MM.1S (cell line): ENCODE measurements at regions not wholly inside any gene's neighbourhood (a gene's known extent, or its start where the extent isn't known, plus 50 kb on each side); places are given as distances from the start of the nearest gene placed in this dataset.

Source experiments
- DNase-seq: peaks from one replicate; pipeline ENCODE4 v3.0.0-alpha.2; 2015
- H2AFZ ChIP-seq: fragments of 300-600 bp; sonication (generic); 2 replicates; pipeline ENCODE4 v1.6.0; 2016; ENCODE audit warnings: antibody characterized with exemption, low read length
- H3F3A ChIP-seq: fragments of 300-600 bp; sonication (generic); 2 replicates; pipeline ENCODE4 v1.6.1; 2016; ENCODE audit warnings: mild to moderate bottlenecking, antibody characterized with exemption, low read length, moderate library complexity, mixed read lengths; ENCODE audit not compliant: insufficient read depth
- H3K27ac ChIP-seq: fragments of 300-600 bp; sonication (generic); 2 replicates; pipeline ENCODE4 v1.5.1; 2016; ENCODE audit warnings: mild to moderate bottlenecking, low read length
- H3K27me3 ChIP-seq: fragments of 300-600 bp; sonication (generic); replicated peaks from 2 replicates; pipeline ENCODE4 v1.6.0; 2016; ENCODE audit warnings: low read length; ENCODE audit not compliant: insufficient read depth
- H3K36me3 ChIP-seq: fragments of 300-600 bp; sonication (generic); replicated peaks from 2 replicates; pipeline ENCODE4 v1.6.1; 2016; ENCODE audit warnings: mild to moderate bottlenecking, low read length, mixed read lengths; ENCODE audit not compliant: insufficient read depth
- H3K4me1 ChIP-seq: fragments of 300-600 bp; sonication (generic); 2 replicates; pipeline ENCODE4 v1.6.1; 2016; ENCODE audit warnings: low read length, mixed read lengths
- H3K4me2 ChIP-seq: fragments of 300-600 bp; sonication (generic); 2 replicates; pipeline ENCODE4 v1.6.0; 2016; ENCODE audit warnings: low read depth, low read length
- H3K4me3 ChIP-seq: fragments of 300-600 bp; sonication (generic); 2 replicates; pipeline ENCODE4 v1.5.1; 2016; ENCODE audit warnings: low read length, mixed read lengths
- H3K79me2 ChIP-seq: fragments of 300-600 bp; sonication (generic); 2 replicates; pipeline ENCODE4 v1.6.1; 2016; ENCODE audit warnings: mixed run types, low read length, mixed read lengths
- H3K9ac ChIP-seq: fragments of 300-600 bp; sonication (generic); 2 replicates; pipeline ENCODE4 v1.6.1; 2016; ENCODE audit warnings: low read length, mixed read lengths
- H3K9me2 ChIP-seq: fragments of 300-600 bp; sonication (generic); replicated peaks from 2 replicates; pipeline ENCODE4 v1.6.1; 2016; ENCODE audit warnings: mild to moderate bottlenecking, low read length, mixed read lengths; ENCODE audit not compliant: insufficient read depth
- H3K9me3 ChIP-seq: fragments of 300-600 bp; sonication (generic); replicated peaks from 2 replicates; pipeline ENCODE4 v1.6.1; 2016; ENCODE audit warnings: mild to moderate bottlenecking, low read length, mixed read lengths; ENCODE audit not compliant: insufficient read depth
- H4K20me1 ChIP-seq: fragments of 300-600 bp; sonication (generic); 2 replicates; pipeline ENCODE4 v1.6.1; 2016; ENCODE audit warnings: mild to moderate bottlenecking, low read length, moderate library complexity, mixed read lengths; ENCODE audit not compliant: insufficient read depth
- EZH2 ChIP-seq: fragments of 300-600 bp; sonication (generic); optimal IDR thresholded peaks from 2 replicates; pipeline ENCODE3; 2017; ENCODE audit warnings: low read depth, mild to moderate bottlenecking, antibody characterized with exemption, low read length, mixed read lengths
- EZH2phosphoT487 ChIP-seq: fragments of 300-600 bp; sonication (generic); IDR thresholded peaks from 2 replicates; pipeline ENCODE4 v1.6.1; 2018; ENCODE audit warnings: antibody characterized with exemption, low read length
- TF ChIP-seq, protein P1 (sequence below): fragments of 300-600 bp; sonication (generic); IDR thresholded peaks from 2 replicates; pipeline ENCODE4 v1.5.1; 2016; ENCODE audit warnings: antibody characterized with exemption, low read length, mixed read lengths

DNA sequence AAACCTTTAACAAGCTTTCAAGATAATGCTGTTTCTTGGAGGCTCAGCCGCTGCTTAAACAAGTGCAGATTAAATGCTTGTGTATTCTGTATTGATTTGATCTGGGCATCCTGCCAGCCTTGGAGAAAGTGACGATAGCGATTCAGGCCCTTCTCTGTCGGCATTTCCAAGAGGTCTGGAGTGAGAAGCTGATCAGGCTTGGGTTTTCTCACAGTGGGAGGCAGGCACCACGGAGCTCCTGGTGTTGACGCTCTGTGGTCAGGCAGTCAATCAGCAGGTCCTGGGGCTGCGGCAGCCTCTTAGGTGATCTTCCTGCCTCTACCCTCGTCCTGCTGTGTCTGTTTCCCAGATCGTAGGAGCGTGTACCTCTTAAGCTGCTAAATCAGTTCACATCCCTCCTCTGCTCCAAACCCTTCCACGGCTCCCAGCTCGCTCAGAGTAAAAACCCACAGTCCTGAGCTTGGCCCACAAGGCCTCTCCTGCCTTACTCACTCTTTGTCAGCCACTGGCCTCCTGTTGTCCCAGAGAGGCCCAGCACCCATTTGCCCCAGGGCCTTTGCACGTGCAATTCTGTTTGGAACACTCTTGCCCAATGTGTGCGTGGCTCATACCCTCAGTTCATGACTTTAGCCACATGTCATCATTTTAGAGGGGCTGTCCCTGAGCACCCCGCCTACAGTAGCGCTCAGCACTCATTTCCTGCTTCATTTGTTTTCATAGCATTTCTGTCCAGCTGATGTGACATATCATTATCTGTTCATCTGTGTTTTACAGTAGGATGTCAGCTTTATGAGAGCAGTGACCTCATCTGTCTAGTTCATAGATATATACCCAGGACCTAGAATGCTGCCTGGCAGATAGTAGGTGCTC, 155.4 kb downstream of the AACS start:
- no peak for TF ChIP-seq EZH2

DNA sequence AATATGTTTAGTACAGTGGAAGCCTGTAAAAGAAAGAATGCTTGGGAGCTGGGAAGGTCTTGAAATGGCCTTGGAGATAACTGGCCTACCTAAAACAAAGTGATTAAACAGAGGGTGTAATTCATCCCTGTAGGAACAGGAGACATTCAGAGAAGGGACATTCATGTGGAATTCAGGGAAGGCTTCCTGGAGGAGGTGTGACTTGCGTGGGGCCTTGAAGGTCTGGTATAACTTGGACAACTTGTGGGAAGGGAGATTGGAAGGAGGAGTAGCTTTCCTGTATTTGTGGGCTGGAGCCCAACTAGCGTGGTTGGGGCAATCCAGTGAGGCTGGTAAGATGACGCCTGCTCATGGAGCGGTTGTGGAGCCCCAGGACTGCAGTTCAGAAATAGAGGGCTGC, 156.4 kb downstream of the AACS start:
- H3K4me3 ChIP-seq: no peak overlapping the region
- no peaks in the 10 kb centered on the region for H3K4me1 ChIP-seq
- no peak overlapping the region for H3K27ac ChIP-seq
- H2AFZ ChIP-seq: no peak overlapping the region
- TF ChIP-seq, protein P1, sequence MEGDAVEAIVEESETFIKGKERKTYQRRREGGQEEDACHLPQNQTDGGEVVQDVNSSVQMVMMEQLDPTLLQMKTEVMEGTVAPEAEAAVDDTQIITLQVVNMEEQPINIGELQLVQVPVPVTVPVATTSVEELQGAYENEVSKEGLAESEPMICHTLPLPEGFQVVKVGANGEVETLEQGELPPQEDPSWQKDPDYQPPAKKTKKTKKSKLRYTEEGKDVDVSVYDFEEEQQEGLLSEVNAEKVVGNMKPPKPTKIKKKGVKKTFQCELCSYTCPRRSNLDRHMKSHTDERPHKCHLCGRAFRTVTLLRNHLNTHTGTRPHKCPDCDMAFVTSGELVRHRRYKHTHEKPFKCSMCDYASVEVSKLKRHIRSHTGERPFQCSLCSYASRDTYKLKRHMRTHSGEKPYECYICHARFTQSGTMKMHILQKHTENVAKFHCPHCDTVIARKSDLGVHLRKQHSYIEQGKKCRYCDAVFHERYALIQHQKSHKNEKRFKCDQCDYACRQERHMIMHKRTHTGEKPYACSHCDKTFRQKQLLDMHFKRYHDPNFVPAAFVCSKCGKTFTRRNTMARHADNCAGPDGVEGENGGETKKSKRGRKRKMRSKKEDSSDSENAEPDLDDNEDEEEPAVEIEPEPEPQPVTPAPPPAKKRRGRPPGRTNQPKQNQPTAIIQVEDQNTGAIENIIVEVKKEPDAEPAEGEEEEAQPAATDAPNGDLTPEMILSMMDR: no peak
- TF ChIP-seq EZH2: no peak
- no peak for TF ChIP-seq EZH2phosphoT487
- H4K20me1 ChIP-seq: no peaks in the 10 kb centered on the region
- H3F3A ChIP-seq: no peaks in the 10 kb centered on the region
- no peaks in the 10 kb centered on the region for H3K27me3 ChIP-seq
- H3K4me2 ChIP-seq: no peak overlapping the region
- no peaks in the 10 kb centered on the region for H3K79me2 ChIP-seq
- no peaks in the 10 kb centered on the region for H3K9me3 ChIP-seq
- H3K9me2 ChIP-seq: no peaks in the 10 kb centered on the region
- DNase-seq: no peak
- no peak overlapping the region for H3K9ac ChIP-seq
- H3K36me3 ChIP-seq: no peaks in the 10 kb centered on the region

More for the DNA sequence above, 155.4 kb downstream of the AACS start:
- Histone ChIP-seq H3F3A (no peaks in the 10 kb centered on the region), H3K9ac (no peak overlapping the region), H3K79me2 (no peaks in the 10 kb centered on the region), H3K9me2 (no peaks in the 10 kb centered on the region), H2AFZ (no peak overlapping the region), H3K27ac (no peak overlapping the region), H3K4me1 (no peaks in the 10 kb centered on the region), H3K4me2 (no peak overlapping the region), H4K20me1 (no peaks in the 10 kb centered on the region), H3K27me3 (no peaks in the 10 kb centered on the region), H3K36me3 (no peaks in the 10 kb centered on the region), H3K4me3 (no peak overlapping the region), H3K9me3 (no peaks in the 10 kb centered on the region)
- DNase-seq: no peak

DNA sequence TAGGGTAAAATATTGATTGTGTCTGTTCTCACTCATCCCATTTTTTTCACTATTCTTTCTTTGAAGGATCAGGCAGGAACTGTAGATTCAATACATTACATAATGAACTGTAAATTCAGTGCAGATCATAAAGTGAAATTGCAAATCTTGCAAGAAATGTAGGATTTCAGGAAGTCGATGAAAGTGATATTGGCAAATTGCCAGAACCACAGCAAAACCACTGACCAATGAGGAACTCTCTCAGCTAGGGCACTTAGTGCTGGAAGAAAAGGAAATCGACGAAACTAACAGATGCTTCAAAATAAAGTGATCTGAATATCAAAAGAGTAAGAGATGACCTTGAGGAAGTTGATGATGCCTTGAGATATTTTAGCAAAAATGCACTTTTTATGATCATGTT, 157.6 kb downstream of the AACS start:
- Histone ChIP-seq H3K9me2 (no peaks in the 10 kb centered on the region), H3K27ac (no peak overlapping the region), H2AFZ (no peak overlapping the region), H3K4me2 (no peak overlapping the region), H3K9ac (no peak overlapping the region), H4K20me1 (no peaks in the 10 kb centered on the region), H3F3A (no peaks in the 10 kb centered on the region), H3K4me1 (no peaks in the 10 kb centered on the region), H3K4me3 (no peak overlapping the region), H3K36me3 (no peaks in the 10 kb centered on the region), H3K27me3 (no peaks in the 10 kb centered on the region), H3K79me2 (no peaks in the 10 kb centered on the region), H3K9me3 (no peaks in the 10 kb centered on the region)
- TF ChIP-seq, protein P1: no peak
- TF ChIP-seq EZH2phosphoT487: no peak
- TF ChIP-seq EZH2: no peak
- no peak for DNase-seq

DNA sequence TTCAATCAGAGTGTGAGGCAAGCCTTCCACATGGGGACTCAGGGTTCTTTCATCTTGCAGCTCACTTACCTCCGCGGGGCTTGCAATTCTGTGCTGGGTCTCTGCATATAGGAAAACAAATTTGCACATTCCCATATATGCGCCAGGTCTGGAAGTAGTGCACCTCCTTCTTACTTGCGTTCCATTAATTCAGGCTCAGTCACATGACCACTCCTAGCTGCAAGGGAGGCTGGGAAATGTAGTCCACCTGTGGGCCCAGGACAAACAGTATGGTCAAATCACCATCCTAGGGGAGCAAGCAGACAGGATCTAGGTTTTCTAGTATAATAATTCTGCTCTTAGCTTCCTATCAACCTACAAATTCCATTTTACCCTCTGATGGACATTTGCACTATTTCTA, 160.4 kb downstream of the AACS start:
- Histone ChIP-seq H3K4me1 (no peaks in the 10 kb centered on the region), H2AFZ (no peak overlapping the region), H3F3A (no peaks in the 10 kb centered on the region), H3K9me2 (no peaks in the 10 kb centered on the region), H3K4me2 (no peak overlapping the region), H3K9ac (no peak overlapping the region), H3K9me3 (no peaks in the 10 kb centered on the region), H4K20me1 (no peaks in the 10 kb centered on the region), H3K79me2 (no peaks in the 10 kb centered on the region), H3K27ac (no peak overlapping the region), H3K4me3 (no peak overlapping the region), H3K27me3 (no peaks in the 10 kb centered on the region), H3K36me3 (no peaks in the 10 kb centered on the region)
- no peak for TF ChIP-seq EZH2
- TF ChIP-seq, protein P1: no peak
- TF ChIP-seq EZH2phosphoT487: no peak
- DNase-seq: no peak
